ENCODE measurements at regions not wholly inside any gene's neighbourhood (a gene's known extent, or its start where the extent isn't known, plus 50 kb on each side); places are given as distances from the start of the nearest gene placed in this dataset.

- no peak for DNase-seq (ENCODE audit: low spot score)
Observed at GRCh38 chr7:79716329-79716728, 262.9 kb upstream of the MAGI2 start.

GRCh38 chr7:79714081-79714480 is 260.6 kb upstream of the MAGI2 start:
- no peak for DNase-seq (ENCODE audit: low spot score)

GRCh38 chr7:79713276-79713675 is 259.8 kb upstream of the MAGI2 start:
- no peak for DNase-seq (ENCODE audit: low spot score)

GRCh38 chr7:79711660-79712059 is 258.2 kb upstream of the MAGI2 start:
- DNase-seq (ENCODE audit: low spot score), result no peak

- no peak for DNase-seq (ENCODE audit: low spot score)
Observed at GRCh38 chr7:79709574-79710409, 256.3 kb upstream of the MAGI2 start.

GRCh38 chr7:79702116-79702515 is 248.6 kb upstream of the MAGI2 start:
- no peak for DNase-seq (ENCODE audit: low spot score)

GRCh38 chr7:79692015-79692414 is 238.5 kb upstream of the MAGI2 start:
- no peak for DNase-seq (ENCODE audit: low spot score)

- DNase-seq (ENCODE audit: low spot score), result no peak
Observed at GRCh38 chr7:79691074-79691473, 237.6 kb upstream of the MAGI2 start.

GRCh38 chr7:79684384-79684783 is 230.9 kb upstream of the MAGI2 start:
- DNase-seq (ENCODE audit: low spot score), result no peak

GRCh38 chr7:79683916-79684315 is 230.4 kb upstream of the MAGI2 start:
- DNase-seq (ENCODE audit: low spot score), result no peak

- DNase-seq (ENCODE audit: low spot score), result no peak
Observed at GRCh38 chr7:79683185-79683890, 229.9 kb upstream of the MAGI2 start.

- no peak for DNase-seq (ENCODE audit: low spot score)
Observed at GRCh38 chr7:79681454-79681853, 228.0 kb upstream of the MAGI2 start.

GRCh38 chr7:79673969-79674368 is 220.5 kb upstream of the MAGI2 start:
- DNase-seq (ENCODE audit: low spot score), result no peak

- DNase-seq (ENCODE audit: low spot score), result no peak
Observed at GRCh38 chr7:79673421-79673820, 220.0 kb upstream of the MAGI2 start.

- DNase-seq (ENCODE audit: low spot score), result no peak
Observed at GRCh38 chr7:79668292-79668691, 214.8 kb upstream of the MAGI2 start.

GRCh38 chr7:79666472-79666871 is 213.0 kb upstream of the MAGI2 start:
- no peak for DNase-seq (ENCODE audit: low spot score)

- no peak for DNase-seq (ENCODE audit: low spot score)
Observed at GRCh38 chr7:79664884-79665676, 211.6 kb upstream of the MAGI2 start.

GRCh38 chr7:79658304-79658703 is 204.8 kb upstream of the MAGI2 start:
- DNase-seq (ENCODE audit: low spot score), result no peak

GRCh38 chr7:79653136-79653631 is 199.7 kb upstream of the MAGI2 start:
- DNase-seq (ENCODE audit: low spot score), result no peak

- no peak for DNase-seq (ENCODE audit: low spot score)
Observed at GRCh38 chr7:79652619-79653018, 199.2 kb upstream of the MAGI2 start.

GRCh38 chr7:79647711-79648110 is 194.2 kb upstream of the MAGI2 start:
- no peak for DNase-seq (ENCODE audit: low spot score)

- DNase-seq (ENCODE audit: low spot score), result no peak
Observed at GRCh38 chr7:79646278-79646677, 192.8 kb upstream of the MAGI2 start.

GRCh38 chr7:79636849-79637248 is 183.4 kb upstream of the MAGI2 start:
- no peak for DNase-seq (ENCODE audit: low spot score)
